Left ventricle myocardium superior (tissue), 1 donor: ENCODE measurements at regions not wholly inside any gene's neighbourhood (a gene's known extent, or its start where the extent isn't known, plus 50 kb on each side); places are given as distances from the start of the nearest gene placed in this dataset.
A peak's percentile ranks its signal among the peaks of the same experiment; 100 is the strongest.
"Not testable (repeated sequence)": the region's sequence is repeated elsewhere in the genome, so short reads cannot be mapped to it uniquely, and the experiment has no call there.

Experiments
- ATAC-seq: fragments of 200-7000 bp; cut with Tn5 transposase; one replicate; pipeline ENCODE4 v1.9.1; 2020; ENCODE audit warnings: mild to moderate bottlenecking, moderate library complexity
- DNase-seq: peaks from one replicate; pipeline ENCODE4 v3.0.0-alpha.2; 2020
- intact Hi-C: fragments of 100-400 bp; cut with micrococcal nuclease; formaldehyde crosslinking; loops from one replicate; pipeline ENCODE4 v1.11.0; 2022
- donor health status: DM: no; HTN: yes; CAD: no; lungs with severe emphysema.

DNA sequence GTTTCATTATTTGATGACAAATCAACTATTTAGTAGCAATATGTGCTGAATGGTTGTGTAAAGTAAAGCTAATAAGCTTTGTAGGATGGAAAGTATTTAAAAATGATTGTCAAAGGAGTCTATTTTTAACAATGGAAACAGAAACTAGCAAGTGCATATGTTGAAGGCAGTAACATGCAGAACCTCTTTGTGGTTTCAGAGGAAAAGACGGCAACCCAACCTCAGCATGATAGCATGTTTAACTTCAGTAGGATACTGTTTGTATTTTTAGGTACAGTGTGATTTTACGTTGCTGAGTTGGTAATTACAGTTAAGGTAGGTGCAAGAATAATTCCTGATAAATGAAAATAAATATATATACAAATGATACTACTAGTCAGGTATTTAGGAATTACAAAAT lies 545.4 kb downstream of the CDY1 start:
- DNase-seq, ATAC-seq, intact Hi-C loops: not testable (repeated sequence)

DNA sequence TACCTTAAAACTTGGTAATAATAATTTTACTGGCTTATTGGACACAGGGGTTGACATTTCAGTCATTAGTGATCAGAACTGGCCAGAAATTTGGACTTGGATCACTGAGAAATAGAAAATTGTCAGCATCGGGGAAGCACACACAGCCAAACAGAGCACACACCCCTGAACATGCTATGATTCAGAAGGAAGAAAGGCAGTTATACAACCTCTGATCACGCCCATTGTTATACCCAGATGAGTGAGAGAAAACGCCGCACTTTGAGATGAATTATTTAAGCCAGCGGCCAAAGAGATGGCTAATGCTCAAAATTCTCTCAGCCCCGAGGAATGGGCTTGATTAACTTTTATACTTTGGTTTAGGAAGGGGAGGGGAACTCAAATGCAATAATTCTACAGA lies 557.4 kb downstream of the CDY1 start:
- ATAC-seq, intact Hi-C loops, DNase-seq: not testable (repeated sequence)

DNA sequence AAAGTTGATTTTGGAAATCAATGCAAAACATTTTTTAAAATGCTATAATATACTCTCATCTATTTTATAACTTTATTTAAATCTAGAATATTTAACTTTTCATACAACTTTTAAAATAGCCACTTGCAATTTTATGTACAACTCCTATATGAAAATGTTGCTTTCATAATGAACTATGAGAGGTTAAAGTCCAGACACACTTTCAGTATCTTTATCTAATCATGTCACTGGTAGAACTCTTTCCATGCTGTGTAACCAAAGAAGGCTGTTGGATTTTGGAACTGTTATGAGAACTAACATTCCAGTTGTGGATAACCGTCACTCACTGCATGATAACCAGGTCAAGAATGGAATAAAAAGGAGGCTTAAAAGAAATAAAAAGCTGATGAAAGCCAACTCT lies 603.1 kb downstream of the CDY1 start:
- DNase-seq, ATAC-seq, intact Hi-C loops: not testable (repeated sequence)

DNA sequence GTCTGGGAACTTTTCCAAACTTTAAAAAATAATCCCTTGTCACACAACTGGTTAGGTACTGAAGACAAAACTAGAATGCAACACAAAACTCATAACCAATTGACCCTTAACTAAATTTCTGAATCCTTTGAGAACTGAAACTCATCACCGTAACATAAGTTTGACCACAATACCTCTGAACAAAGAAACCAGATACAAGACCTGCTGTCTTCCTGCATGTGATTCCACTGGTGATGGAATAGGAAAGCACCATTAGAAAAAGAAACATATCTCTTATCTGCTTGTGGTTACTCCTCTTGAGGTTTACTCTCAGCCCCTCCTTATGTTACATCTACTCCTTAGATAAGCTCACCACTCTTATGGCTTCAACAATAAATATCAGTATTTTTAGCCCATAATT lies 603.6 kb downstream of the CDY1 start:
- ATAC-seq, intact Hi-C loops: not testable (repeated sequence)

DNA sequence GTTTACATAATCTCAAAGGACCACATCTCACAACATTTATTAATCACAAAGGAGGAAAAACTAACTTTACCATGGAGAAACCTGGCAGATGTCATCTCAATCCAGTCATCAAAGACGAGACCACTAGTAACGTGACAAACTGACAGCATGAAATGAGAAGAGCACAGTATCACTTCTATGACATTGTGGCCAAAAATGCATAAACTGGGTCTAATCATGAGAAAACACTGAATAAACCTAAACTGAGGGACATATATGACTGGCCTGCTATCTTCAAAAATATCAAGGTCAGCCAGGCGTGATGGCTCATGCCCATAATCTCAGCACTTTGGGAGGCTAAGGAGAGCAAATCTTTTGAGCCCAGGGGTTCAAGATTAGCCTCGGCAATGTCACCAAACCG lies 619.0 kb downstream of the CDY1 start:
- not testable (repeated sequence) for ATAC-seq

More for the DNA sequence above, 603.6 kb downstream of the CDY1 start:
- not testable (repeated sequence) for DNase-seq

DNA sequence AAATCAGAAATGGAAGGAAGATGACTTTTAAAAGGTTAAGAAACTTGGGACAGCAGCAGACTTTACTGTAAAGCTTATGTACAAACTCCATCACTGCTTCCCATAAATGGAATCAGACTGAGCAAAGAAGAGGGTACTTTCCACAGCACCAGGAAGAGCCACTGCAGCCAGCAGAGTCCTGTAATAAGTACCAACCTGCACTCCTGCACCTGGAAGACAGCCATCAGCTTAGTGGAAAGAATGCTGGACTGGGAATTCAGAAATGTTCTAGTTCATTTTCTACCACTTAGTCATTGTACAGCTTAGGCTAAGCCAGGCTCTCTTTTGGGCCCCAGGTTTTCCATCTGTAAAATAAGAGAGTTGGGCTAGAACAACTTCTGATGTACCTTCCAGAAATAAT lies 632.3 kb downstream of the CDY1 start:
- peak; percentile 97 for ATAC-seq
- intact Hi-C loops, DNase-seq: not testable (repeated sequence)

More for the DNA sequence above, 619.0 kb downstream of the CDY1 start:
- DNase-seq, intact Hi-C loops: not testable (repeated sequence)

DNA sequence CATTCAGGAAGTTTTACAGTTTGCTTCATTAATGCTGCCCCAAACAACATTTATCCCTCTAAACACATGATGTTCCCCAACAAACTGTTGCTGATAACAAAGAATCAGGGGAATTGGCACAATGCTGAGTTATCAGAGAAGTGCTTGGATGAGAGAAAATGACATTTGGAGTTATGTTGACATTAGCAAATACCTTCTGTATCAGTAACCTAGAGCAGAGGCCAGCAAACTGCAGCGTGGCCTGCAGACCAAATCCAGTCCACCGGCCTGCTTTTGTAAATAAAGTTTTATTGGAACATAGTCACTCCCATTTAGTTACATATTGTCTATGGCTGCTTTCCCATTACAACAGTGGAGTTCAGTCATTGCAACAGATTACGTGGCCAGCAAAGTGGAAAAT lies 643.5 kb downstream of the CDY1 start:
- peak; percentile 25 for ATAC-seq
- DNase-seq, intact Hi-C loops: not testable (repeated sequence)

DNA sequence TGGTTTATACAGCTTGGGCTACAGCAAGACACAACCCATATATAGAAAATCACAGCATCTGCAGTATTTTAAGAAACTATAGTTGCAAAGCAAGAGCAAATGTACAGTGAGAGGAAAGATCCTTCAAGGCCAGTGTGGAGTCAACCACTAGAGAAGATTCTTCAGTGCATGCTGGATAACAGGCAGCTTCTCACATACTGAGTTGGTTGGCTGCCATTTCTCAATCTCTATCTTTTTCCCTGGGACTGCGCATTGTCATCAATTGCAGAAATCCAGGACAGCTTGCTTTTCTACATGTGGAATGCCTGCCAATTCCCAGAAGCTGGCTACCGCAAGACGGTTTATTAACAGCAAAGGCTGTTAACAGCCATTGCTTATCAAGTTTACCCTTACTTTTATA lies 646.5 kb downstream of the CDY1 start:
- DNase-seq, intact Hi-C loops: not testable (repeated sequence)
- ATAC-seq: peak; percentile 59

DNA sequence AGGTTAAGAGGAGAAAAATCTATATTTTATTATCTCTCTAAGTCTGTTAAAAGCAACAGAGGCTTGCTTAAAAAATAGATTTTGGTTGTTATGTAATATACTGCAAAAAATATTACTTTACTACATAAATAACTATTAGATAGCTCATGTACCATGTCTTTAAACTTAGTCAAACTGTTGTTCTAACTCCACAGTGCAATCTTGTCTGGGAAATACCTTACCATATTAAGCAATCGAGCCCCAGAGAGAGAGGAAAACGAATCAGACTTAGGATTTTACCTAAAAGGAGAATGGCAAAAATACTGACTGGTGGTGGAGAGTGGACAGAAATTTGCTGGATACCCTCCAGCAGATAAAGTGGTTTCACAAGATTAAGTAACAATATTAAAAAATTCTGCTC lies 647.0 kb downstream of the CDY1 start:
- intact Hi-C loops, DNase-seq, ATAC-seq: not testable (repeated sequence)

DNA sequence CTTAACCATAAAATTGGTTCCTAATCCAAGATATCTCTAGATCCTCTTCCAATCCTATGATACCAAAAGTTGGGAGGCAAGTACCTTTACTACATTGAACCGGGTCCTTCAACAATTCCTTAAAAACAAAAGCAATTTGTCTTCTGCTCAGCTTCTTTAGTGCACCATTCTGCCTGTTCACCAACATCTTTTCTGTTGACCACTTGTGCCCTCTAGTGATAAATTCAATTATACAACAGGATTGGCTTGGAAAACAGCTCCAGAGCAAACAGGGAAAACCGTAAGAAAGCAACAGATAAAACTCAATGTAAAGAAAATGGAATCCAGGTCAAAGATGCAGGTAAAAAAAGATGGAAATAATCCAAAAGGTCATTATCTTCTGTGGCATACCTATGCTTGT lies 651.2 kb downstream of the CDY1 start:
- intact Hi-C loops, ATAC-seq, DNase-seq: not testable (repeated sequence)

DNA sequence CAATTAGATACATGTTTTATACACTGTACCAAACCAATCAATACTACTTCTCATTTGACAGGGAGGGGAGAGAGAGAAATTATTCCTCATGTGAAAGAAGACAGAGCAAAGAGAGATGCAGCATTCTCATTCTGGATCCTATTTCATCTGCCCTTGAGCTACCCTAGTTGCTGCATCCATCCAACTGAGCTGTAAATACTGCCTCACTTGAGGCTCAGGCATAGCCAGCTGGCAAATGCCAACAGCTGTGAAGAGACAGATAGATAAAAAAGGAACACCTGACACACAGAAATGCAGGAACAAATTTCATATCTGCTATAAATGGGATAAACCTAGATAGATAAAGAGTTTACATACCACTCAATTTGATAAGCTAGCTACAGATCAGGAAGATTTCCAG lies 684.1 kb downstream of the CDY1 start:
- DNase-seq, intact Hi-C loops: not testable (repeated sequence)
- ATAC-seq: peak; percentile 89

DNA sequence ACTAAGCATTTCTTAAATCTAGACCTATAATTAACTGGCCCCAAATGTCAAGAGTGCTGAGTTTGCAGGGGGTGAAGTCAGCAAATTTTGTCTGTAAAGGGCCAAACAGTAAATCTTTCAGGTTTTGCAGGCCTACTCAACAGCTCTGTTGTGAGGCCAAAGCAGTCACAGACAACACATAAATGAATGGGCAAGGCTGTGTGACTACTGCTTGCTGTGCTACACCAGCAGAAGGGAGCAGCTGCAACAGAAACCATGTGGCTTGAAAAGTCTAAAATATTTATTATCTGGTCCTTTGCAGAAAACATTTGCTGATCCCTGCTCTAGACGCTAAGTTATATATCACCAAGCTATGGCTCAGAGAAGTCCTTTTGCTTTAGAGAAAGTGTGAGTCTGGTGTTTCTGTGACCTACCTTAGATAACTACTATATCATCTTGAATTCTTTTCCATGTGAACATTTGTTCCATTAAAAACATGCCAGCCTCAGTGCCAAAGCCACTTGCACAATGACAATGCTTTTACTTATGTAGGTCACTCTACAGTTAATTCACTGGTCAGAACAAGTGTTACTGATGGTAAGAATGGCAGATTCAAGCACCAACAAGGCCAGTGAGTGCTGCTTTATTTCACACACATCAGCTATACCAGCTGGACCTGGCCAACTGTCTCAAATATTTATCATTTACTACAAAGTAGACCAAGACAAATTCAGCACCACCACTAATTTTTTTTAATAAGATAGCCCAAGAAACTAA lies 684.9 kb downstream of the CDY1 start:
- intact Hi-C loops: not testable (repeated sequence)

DNA sequence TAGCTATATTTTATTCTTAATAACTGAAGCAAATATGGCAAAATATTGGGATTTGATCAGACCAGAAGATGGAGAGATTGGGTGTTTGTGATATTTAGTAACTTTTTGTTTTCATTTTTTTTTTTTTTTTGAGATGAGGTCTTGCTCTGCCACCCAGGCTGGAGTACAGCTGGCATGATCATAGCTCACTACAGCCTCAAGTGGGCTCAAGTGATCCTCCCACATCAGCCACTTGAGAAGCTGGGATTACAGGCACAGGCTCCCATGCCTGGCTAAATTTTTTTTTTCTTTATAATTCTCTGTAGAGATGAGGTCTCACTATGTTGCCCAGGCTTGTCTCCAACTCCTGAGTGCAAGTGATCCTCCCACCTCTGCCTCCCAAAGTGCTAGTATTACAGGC lies 686.4 kb downstream of the CDY1 start:
- peak; percentile 75 for ATAC-seq
- intact Hi-C loops, DNase-seq: not testable (repeated sequence)

More for the DNA sequence above, 684.9 kb downstream of the CDY1 start:
- DNase-seq: not testable (repeated sequence)
- ATAC-seq: peak; percentile 92

DNA sequence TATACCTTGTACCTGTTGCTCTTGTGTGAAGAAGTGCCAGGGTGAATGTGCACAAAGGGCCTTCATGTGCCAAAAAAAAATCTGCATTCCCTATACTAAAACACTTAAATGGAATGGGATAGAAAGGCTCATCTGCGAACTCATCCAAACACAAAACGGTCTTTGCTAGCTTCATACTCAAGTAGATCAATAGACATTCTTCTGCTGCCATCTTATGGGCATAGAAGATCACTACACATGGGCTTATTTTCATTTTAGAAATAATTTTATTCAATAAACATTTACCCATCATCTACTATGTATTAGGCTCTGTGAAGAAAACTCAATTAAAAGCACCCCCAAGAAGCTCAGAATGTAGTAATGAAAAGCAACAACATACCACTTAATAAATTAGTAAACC lies 693.1 kb downstream of the CDY1 start:
- DNase-seq, intact Hi-C loops: not testable (repeated sequence)
- peak; percentile 51 for ATAC-seq

DNA sequence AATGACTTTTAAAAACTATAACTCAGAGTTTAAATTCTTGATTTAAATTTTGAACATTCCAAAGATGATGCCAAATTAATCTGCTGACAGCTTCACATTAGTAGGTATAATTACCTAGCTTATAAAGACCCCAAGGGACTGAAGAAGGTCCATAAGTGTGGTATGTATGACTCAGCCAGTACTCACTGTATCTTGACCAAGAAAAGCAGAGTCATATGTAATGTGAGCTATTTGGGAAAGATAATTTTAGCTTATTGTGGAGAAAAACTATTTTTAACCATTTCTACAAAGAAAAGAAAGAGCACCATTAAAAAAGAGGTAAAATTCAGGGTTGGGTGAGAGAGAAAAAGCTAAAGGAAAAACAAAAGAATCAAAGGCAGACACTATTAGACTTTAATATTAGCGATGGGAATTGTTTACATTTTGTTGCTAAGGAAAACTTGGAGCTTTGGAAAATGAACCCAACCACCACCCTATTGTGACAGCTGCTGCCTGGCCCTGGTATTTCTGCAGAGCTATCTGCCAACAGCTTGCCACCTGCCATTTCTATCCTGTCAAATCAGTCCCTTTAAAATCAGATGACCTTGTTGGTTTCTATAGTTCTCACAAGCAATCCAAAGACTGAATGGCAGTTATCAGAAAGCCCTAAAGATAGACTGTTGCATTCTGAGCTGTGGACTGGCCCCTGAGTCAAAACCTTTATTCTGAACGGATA lies 697.7 kb downstream of the CDY1 start:
- intact Hi-C loops, DNase-seq: not testable (repeated sequence)
- ATAC-seq: peak; percentile 51

DNA sequence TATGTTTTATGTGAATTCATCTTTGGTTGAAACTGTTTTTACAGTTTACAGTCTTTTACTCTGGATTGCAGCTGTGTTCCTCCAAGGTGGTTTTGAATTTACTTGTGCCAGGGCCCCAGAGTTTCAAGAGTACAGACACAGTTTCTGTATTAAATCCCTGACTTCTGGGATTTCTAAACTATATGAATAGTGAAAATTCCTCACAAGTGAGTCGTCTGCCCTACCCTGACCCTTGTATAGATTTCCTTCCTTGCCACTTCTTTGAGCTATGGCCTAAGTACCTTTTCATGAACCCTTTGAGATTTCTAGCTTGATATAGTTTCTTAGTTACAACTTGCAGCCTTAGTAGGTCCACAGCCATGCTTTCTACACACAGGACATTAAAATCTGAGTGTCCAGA lies 700.8 kb downstream of the CDY1 start:
- DNase-seq, ATAC-seq, intact Hi-C loops: not testable (repeated sequence)

DNA sequence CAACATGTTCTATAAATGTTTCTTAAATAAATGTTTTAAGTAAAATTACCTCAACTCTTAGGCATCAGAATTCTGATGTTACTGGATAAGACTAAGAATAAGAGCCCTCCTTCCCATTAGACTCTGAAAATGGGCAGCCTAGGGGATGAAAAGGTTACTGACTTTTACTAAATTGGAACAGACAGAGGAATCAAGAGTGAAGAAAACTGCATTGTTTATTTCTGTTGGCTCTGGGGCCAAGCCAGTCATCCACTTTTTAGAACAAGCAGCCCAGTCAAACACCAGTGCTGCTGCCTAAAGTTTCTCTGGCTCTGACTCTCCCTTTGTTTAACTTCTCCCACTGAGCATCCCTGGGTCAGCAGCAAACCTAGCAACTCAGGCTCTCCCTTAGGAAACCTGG lies 731.0 kb downstream of the CDY1 start:
- intact Hi-C loops, DNase-seq, ATAC-seq: not testable (repeated sequence)

DNA sequence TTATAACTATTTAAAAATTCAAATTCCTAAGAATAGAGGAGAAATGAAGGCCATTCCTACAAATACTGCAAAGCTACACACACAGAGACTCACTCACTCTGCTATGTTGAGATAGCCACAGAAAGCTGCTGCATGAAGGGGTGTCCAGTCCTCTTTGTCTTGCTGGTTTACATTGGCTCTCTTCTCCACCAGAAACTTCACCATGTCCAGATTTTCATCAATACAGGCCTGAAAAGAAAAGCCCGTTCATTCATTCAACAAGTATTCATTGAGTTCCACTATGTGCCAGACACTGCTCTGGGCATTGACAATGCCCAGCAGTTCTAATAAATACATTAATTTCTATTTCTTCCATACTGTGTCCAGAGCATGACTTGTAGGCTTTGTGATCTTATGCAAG lies 732.3 kb downstream of the CDY1 start:
- DNase-seq: no peak
- no peak for ATAC-seq
- intact Hi-C loops: no loop called here

DNA sequence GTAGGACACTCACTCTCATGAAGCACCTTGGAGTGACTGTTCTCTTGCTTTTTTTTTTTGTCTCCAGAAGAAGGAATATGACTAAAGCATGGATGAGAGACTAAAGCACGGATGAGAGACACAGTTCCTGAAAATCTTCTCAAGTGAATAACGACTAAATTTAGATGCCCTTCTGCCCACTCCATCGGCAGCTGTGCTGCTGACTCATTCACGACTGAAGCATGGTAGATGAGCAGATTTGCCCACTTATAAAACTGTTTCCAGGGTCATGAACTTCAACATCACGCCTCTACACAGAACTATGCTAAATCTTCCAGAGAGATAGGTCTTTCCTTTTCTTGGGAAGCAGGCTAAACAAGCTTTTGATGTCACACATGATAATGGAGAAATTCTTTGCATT lies 738.0 kb downstream of the CDY1 start:
- peak; percentile 74 for ATAC-seq
- intact Hi-C loops, DNase-seq: not testable (repeated sequence)

DNA sequence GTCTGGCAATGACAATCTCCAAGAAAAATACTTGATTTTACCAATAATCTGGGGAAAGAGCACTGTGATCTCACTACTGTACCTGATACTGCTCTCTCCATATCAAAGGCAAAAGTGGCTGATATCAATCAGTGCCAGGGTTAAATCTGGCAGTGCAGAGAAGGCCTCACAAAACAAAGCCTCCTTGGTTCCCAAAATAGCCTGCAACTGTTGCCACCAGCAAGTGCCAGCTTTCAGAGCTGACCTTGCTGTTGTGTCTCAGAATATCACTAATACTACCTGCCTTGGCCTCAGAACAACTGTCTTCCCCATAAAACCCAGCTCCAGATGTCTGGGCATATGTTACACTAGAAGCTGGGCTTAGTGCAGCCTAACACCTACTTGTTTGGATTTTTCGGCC lies 738.6 kb downstream of the CDY1 start:
- intact Hi-C loops, DNase-seq: not testable (repeated sequence)
- ATAC-seq: peak; percentile 87
